ENCODE measurements at regions not wholly inside any gene's neighbourhood (a gene's known extent, or its start where the extent isn't known, plus 50 kb on each side); places are given as distances from the start of the nearest gene placed in this dataset.

DNA sequence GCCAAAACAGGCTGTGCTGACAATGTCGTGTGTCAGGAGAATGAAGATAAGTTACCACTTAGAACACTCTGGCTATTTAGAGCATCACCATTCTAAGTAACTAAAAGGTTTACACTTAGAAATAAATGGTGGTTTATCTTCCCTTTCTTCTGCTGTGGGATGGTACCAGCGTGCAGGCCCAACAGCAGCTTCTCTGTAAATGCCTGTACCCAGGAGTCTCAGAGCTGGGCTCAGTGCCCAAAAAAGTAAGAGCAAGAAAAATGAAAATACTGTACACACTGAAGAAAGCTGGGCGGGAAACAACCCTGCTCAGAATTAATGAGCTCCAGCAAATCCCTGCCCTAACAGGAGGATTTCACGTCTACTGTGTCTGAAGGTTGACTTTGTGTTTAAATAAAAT, 206.5 kb downstream of the MFSD1 start:
- TF ChIP-seq, protein P1, sequence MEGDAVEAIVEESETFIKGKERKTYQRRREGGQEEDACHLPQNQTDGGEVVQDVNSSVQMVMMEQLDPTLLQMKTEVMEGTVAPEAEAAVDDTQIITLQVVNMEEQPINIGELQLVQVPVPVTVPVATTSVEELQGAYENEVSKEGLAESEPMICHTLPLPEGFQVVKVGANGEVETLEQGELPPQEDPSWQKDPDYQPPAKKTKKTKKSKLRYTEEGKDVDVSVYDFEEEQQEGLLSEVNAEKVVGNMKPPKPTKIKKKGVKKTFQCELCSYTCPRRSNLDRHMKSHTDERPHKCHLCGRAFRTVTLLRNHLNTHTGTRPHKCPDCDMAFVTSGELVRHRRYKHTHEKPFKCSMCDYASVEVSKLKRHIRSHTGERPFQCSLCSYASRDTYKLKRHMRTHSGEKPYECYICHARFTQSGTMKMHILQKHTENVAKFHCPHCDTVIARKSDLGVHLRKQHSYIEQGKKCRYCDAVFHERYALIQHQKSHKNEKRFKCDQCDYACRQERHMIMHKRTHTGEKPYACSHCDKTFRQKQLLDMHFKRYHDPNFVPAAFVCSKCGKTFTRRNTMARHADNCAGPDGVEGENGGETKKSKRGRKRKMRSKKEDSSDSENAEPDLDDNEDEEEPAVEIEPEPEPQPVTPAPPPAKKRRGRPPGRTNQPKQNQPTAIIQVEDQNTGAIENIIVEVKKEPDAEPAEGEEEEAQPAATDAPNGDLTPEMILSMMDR (IDR thresholded peaks at IDR 0.05; ENCODE audit: insufficient read depth, low read length, poor library complexity, severe bottlenecking) = no peak
- Histone ChIP-seq H3K4me3 (ENCODE audit: low read depth, low read length) (no peak overlapping the region), H3K36me3 (ENCODE audit: control insufficient read depth, insufficient read depth, low read length) (no peaks in the 10 kb centered on the region), H3K27me3 (ENCODE audit: control insufficient read depth, insufficient read depth, low read length) (no peaks in the 10 kb centered on the region)
- no peak for DNase-seq (ENCODE audit: low read depth)

DNA sequence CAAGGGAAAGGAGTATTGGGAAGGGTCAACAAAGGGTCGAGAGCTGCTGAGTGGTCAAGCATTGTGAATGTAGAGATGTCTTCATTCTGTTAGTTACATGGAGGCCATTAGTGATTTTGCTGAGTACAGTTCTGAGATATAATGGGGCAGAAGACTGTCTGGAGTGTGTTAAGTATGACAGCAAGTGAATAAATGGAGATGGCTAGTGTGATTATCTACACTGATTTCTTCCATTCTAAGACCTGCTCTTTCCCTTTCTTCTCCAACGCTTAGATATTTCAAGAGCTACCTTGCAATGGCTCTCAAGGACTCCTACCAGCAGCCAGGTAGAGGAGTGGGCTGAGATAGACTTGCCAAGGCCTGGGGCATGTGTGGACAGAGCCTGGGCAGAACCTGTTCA, 216.5 kb downstream of the MFSD1 start:
- no peak for DNase-seq (ENCODE audit: low read depth)
- Histone ChIP-seq H3K27me3 (ENCODE audit: control insufficient read depth, insufficient read depth, low read length) (no peaks in the 10 kb centered on the region), H3K4me3 (ENCODE audit: low read depth, low read length) (no peak overlapping the region), H3K36me3 (ENCODE audit: control insufficient read depth, insufficient read depth, low read length) (no peaks in the 10 kb centered on the region)
- TF ChIP-seq, protein P1 (IDR thresholded peaks at IDR 0.05; ENCODE audit: insufficient read depth, low read length, poor library complexity, severe bottlenecking) = no peak

DNA sequence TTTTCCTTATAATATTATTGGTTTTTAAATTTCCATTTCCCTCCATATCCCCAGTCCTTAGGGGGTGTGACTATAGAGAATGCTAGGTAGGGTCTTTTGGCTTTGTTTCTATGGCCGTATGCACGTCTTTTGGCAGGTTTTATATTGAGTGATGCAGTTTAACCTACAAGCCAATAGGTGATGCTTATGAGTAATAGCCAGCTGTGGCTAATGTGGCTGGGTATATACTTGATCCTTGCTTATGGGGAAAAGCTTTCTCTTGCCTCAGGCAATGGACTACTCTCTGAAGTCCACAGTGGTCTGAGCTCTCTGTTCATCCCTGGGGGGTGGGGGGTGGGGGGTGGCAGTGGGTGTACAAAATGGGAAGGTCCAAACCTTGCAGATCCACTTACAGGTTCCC, 223.9 kb downstream of the MFSD1 start:
- Histone ChIP-seq H3K27me3 (ENCODE audit: control insufficient read depth, insufficient read depth, low read length) (no peaks in the 10 kb centered on the region), H3K4me3 (ENCODE audit: low read depth, low read length) (no peak overlapping the region), H3K36me3 (ENCODE audit: control insufficient read depth, insufficient read depth, low read length) (no peaks in the 10 kb centered on the region)
- no peak for DNase-seq (ENCODE audit: low read depth)
- TF ChIP-seq, protein P1 (IDR thresholded peaks at IDR 0.05; ENCODE audit: insufficient read depth, low read length, poor library complexity, severe bottlenecking) = no peak

DNA sequence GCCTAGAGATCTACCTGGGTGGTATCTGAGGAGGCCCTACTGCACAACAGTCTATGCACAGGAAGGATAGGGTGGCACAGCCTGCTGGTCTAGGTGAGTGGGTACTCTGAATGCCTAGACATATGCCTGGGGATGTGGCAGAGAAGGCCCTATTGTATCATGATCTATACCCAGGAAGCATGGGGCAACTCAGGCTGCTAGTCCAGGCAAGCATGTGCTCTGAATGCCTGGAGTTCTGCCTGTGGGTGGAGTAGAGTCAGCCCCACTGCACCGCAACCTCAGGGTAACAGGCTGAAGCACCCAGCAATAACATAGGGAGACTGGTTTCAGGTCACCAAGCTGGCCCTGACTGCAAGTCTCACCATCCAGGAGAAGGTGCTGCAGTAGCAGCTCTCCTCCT, 224.7 kb downstream of the MFSD1 start:
- H3K27me3 ChIP-seq (ENCODE audit: control insufficient read depth, insufficient read depth, low read length) = no peaks in the 10 kb centered on the region
- TF ChIP-seq, protein P1 (IDR thresholded peaks at IDR 0.05; ENCODE audit: insufficient read depth, low read length, poor library complexity, severe bottlenecking) = no peak
- DNase-seq (ENCODE audit: low read depth) = no peak

DNA sequence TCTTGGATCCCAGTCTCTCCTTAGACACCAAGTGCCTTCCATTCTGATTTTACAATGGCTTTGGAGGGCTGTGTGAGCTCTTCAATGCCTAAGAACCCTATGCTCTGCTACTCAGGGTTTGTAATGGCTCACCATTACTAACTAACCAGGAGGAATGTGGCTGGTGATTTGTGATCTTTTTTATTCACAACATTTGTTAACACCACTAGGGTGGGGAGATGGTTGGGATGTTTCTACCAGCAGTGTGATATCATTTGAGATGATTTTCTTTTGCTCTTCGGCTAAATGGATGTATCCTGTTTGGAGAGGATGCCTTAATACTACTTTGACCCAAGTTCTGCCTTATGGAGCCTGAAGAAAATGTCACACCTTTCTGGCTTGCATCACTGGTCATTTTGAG, 226.9 kb downstream of the MFSD1 start:
- Histone ChIP-seq H3K36me3 (ENCODE audit: control insufficient read depth, insufficient read depth, low read length) (no peaks in the 10 kb centered on the region), H3K4me3 (ENCODE audit: low read depth, low read length) (no peak overlapping the region), H3K27me3 (ENCODE audit: control insufficient read depth, insufficient read depth, low read length) (no peaks in the 10 kb centered on the region)
- no peak for DNase-seq (ENCODE audit: low read depth)
- TF ChIP-seq, protein P1 (IDR thresholded peaks at IDR 0.05; ENCODE audit: insufficient read depth, low read length, poor library complexity, severe bottlenecking) = no peak

More for the DNA sequence above, 224.7 kb downstream of the MFSD1 start:
- Histone ChIP-seq H3K4me3 (ENCODE audit: low read depth, low read length) (no peak overlapping the region), H3K36me3 (ENCODE audit: control insufficient read depth, insufficient read depth, low read length) (no peaks in the 10 kb centered on the region)

DNA sequence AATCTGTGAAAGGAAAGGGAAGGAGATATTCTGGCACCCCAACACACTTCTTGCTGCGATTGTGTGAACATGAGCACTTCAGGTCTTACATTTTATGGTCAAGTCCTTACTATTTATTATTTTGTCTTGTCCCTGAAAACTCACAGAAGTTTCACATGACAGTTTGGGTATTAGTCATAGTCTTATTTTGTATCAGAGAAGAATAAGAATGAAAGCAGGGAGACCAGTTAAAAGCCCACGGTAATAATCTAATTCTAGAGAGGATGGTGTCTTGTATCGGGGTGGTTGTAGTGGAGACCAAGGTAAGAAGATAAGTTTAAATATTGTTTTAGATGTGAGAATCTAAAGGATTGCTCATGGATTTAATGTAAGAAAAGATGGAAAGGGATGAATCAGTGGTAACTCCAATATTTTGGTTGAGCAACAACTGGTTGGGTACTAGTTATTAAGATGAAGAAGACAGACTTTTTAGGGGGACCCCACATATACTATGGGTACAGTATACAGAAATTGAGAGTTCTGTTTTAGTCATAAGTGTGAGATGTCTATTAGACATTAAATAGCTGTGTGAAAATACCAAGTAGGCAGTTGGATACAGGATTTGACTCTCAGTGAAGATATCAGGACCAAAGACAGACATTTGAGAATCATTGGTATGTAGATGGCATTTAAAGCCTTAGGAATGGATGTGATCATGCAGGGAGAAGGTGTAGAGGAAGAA, 227.6 kb downstream of the MFSD1 start:
- Histone ChIP-seq H3K27me3 (ENCODE audit: control insufficient read depth, insufficient read depth, low read length) (no peaks in the 10 kb centered on the region), H3K4me3 (ENCODE audit: low read depth, low read length) (no peak overlapping the region), H3K36me3 (ENCODE audit: control insufficient read depth, insufficient read depth, low read length) (no peaks in the 10 kb centered on the region)
- no peak for DNase-seq (ENCODE audit: low read depth)
- TF ChIP-seq, protein P1 (IDR thresholded peaks at IDR 0.05; ENCODE audit: insufficient read depth, low read length, poor library complexity, severe bottlenecking) = no peak
